ENCODE measurements at regions not wholly inside any gene's neighbourhood (a gene's known extent, or its start where the extent isn't known, plus 50 kb on each side); places are given as distances from the start of the nearest gene placed in this dataset.

GRCh38 chr15:92803852-92804609 is 96.1 kb upstream of the CHD2 start:
- TF ChIP-seq, protein P1, sequence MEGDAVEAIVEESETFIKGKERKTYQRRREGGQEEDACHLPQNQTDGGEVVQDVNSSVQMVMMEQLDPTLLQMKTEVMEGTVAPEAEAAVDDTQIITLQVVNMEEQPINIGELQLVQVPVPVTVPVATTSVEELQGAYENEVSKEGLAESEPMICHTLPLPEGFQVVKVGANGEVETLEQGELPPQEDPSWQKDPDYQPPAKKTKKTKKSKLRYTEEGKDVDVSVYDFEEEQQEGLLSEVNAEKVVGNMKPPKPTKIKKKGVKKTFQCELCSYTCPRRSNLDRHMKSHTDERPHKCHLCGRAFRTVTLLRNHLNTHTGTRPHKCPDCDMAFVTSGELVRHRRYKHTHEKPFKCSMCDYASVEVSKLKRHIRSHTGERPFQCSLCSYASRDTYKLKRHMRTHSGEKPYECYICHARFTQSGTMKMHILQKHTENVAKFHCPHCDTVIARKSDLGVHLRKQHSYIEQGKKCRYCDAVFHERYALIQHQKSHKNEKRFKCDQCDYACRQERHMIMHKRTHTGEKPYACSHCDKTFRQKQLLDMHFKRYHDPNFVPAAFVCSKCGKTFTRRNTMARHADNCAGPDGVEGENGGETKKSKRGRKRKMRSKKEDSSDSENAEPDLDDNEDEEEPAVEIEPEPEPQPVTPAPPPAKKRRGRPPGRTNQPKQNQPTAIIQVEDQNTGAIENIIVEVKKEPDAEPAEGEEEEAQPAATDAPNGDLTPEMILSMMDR (IDR thresholded peaks at IDR 0.05; ENCODE audit: low read depth, low read length, poor library complexity, severe bottlenecking) = no peak
- TF ChIP-seq EZH2phosphoT487 (IDR thresholded peaks at IDR 0.05; ENCODE audit: borderline replicate concordance, low read length) = no peak

All from DOHH2 (cell line).